ENCODE measurements at regions not wholly inside any gene's neighbourhood (a gene's known extent, or its start where the extent isn't known, plus 50 kb on each side); places are given as distances from the start of the nearest gene placed in this dataset.

DNA sequence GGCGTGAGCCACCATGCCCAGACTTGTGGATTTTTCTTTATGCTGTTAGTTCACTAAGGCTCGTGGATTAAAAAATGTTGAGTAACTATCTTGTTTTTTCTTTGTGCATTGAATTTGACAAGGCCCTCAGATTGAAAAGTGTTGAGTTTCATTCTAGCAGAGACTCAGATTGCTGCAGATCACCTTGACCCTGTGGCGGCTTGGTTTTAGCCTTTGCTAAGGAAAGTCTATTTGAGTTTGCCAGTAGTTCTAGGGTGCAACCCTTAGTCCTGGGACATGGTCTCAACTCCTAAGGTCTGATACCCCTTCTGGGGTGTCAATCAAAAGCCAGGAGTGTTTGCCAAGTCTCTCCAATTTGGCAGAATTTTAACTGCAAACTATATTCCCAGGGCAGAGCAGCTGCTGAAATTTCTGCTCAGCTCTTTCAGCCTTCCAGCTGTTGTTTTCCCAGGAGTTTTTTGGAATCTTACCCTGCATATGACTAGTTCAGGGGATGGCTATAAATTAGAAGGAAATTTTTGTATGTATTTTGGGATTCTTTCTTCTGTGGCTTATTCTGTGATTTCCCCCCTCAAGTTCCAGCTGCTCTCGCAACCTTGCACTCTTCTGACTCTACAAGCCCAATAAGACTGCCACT, 84.3 kb upstream of the HAND1 start:
- no peak for DNase-seq (ENCODE audit: extremely low read depth, insufficient read length)
- Histone ChIP-seq H3K27me3 (replicated peaks; ENCODE audit: control insufficient read depth, insufficient read depth, low read length) (no peaks in the 10 kb centered on the region), H3K36me3 (ENCODE audit: control insufficient read depth, insufficient read depth, low read length) (no peaks in the 10 kb centered on the region), H3K4me3 (replicated peaks; ENCODE audit: low read depth, low read length) (no peak overlapping the region)
- TF ChIP-seq, protein P1, sequence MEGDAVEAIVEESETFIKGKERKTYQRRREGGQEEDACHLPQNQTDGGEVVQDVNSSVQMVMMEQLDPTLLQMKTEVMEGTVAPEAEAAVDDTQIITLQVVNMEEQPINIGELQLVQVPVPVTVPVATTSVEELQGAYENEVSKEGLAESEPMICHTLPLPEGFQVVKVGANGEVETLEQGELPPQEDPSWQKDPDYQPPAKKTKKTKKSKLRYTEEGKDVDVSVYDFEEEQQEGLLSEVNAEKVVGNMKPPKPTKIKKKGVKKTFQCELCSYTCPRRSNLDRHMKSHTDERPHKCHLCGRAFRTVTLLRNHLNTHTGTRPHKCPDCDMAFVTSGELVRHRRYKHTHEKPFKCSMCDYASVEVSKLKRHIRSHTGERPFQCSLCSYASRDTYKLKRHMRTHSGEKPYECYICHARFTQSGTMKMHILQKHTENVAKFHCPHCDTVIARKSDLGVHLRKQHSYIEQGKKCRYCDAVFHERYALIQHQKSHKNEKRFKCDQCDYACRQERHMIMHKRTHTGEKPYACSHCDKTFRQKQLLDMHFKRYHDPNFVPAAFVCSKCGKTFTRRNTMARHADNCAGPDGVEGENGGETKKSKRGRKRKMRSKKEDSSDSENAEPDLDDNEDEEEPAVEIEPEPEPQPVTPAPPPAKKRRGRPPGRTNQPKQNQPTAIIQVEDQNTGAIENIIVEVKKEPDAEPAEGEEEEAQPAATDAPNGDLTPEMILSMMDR (IDR thresholded peaks at IDR 0.05; ENCODE audit: insufficient read depth, low read length, poor library complexity, severe bottlenecking) = no peak

DNA sequence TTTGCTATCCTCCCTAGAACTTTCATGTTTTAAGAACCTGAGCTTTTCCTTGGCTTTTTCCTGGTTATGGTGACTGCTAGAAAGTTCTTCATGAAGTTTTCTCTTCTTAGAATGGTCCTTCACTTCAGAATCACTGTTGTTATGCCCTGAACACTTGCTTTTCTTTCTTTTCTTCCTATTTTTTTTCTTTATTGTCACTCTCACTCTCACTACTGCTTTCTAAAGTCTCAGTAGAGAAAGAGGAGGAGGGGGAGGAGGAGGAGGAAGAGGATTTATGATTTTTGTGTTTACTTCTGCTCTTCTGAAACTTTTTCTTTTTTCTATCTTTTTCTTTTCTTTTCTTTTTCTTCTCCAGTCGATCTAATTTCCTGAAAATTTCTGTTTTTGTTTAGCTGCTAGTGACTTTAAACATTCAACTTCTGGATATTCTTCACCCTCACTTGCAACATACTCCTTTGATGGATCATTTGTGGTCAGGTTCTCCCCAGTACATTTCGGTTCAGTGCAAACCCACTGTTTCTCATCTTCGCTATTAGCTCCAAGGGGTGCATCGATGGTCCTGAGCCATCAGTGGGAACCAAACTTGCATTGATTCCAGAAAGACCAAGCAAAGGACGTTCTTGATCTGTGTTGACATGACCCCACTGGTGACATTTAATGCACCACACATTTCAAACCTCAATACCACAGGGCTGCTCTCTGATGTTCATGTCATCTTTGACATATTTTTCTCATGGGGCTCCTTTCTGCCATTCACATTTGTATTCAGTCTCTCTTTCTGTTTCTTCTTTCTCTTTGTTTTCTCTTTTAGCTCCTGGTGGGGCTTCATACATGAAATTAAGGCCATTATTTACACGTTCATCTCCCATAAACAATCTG, 81.6 kb upstream of the HAND1 start:
- no peak overlapping the region for H3K4me3 ChIP-seq (replicated peaks; ENCODE audit: low read depth, low read length)
- TF ChIP-seq, protein P1 (IDR thresholded peaks at IDR 0.05; ENCODE audit: insufficient read depth, low read length, poor library complexity, severe bottlenecking) = no peak
- no peaks in the 10 kb centered on the region for H3K27me3 ChIP-seq (replicated peaks; ENCODE audit: control insufficient read depth, insufficient read depth, low read length)
- no peaks in the 10 kb centered on the region for H3K36me3 ChIP-seq (ENCODE audit: control insufficient read depth, insufficient read depth, low read length)
- no peak for DNase-seq (ENCODE audit: extremely low read depth, insufficient read length)

DNA sequence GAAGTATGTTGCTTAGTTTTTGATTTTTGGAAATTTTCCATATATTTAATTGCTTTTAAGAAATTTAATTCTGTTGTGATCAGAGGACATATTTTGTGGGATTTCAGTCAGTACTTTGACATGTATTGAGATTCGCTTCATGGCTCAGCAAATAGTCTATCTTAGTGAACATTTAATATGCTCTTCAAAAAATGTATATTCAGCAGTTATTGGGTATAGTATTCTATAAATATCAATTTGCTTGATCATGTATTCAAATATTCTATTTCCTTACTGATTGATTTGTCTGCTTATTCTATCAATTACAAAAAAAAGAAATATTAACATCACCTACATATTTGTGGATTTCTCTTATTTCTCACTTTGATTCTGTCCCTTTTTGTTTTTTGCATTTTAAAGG, 79.5 kb upstream of the HAND1 start:
- no peak for DNase-seq (ENCODE audit: extremely low read depth, insufficient read length)
- Histone ChIP-seq H3K4me3 (replicated peaks; ENCODE audit: low read depth, low read length) (no peak overlapping the region), H3K27me3 (replicated peaks; ENCODE audit: control insufficient read depth, insufficient read depth, low read length) (no peaks in the 10 kb centered on the region), H3K36me3 (ENCODE audit: control insufficient read depth, insufficient read depth, low read length) (no peaks in the 10 kb centered on the region)
- TF ChIP-seq, protein P1 (IDR thresholded peaks at IDR 0.05; ENCODE audit: insufficient read depth, low read length, poor library complexity, severe bottlenecking) = no peak

DNA sequence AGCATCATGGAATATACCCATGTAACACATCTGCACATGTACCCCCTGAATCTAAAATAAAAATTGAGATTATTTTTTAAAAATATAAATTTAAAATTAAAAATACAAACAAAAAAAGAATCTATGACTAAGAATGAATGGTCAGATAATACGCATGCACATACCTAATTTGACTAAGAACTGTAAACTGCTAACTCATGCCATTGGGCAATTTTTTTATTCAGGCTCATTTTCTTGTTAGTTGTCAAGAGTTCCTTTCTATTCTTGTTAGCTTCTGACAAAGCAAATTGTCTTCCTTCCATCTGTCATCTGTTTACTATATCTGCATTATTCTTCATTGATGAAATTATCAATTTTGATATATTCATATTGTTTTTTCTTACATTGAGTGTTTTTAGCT, 69.5 kb upstream of the HAND1 start:
- TF ChIP-seq, protein P1 (IDR thresholded peaks at IDR 0.05; ENCODE audit: insufficient read depth, low read length, poor library complexity, severe bottlenecking) = no peak
- peaks cover 2% of the 10 kb centered on the region; the same call in 1 of the 2 replicates for H3K27me3 ChIP-seq (replicated peaks; ENCODE audit: control insufficient read depth, insufficient read depth, low read length)
- no peaks in the 10 kb centered on the region for H3K36me3 ChIP-seq (ENCODE audit: control insufficient read depth, insufficient read depth, low read length)
- no peak for DNase-seq (ENCODE audit: extremely low read depth, insufficient read length)
- H3K4me3 ChIP-seq (replicated peaks; ENCODE audit: low read depth, low read length) = no peak overlapping the region

DNA sequence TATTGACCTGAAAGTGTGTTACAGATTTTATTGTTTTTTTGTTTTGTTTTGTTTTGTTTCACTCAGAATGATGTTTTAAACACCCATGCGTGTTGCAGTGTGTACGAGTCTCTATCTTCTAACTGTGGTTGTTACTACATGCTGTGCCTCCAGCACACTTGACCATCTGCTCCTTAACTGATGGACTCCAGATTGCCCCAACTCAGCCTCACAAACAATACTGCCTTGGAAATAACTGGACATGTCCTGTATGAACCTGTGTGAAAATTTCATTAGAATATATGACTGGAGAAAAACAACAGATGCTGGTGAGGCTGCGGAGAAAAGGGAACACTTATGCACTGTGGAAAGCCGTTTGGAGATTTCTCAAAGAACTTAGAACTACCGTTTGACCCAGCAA, 68.7 kb upstream of the HAND1 start:
- peaks cover 2% of the 10 kb centered on the region; the same call in 1 of the 2 replicates for H3K27me3 ChIP-seq (replicated peaks; ENCODE audit: control insufficient read depth, insufficient read depth, low read length)
- TF ChIP-seq, protein P1 (IDR thresholded peaks at IDR 0.05; ENCODE audit: insufficient read depth, low read length, poor library complexity, severe bottlenecking) = no peak
- no peaks in the 10 kb centered on the region for H3K36me3 ChIP-seq (ENCODE audit: control insufficient read depth, insufficient read depth, low read length)
- no peak overlapping the region for H3K4me3 ChIP-seq (replicated peaks; ENCODE audit: low read depth, low read length)
- DNase-seq (ENCODE audit: extremely low read depth, insufficient read length) = no peak

All from GM06990 (cell line).